GM19397 (cell line): ENCODE measurements at regions not wholly inside any gene's neighbourhood (a gene's known extent, or its start where the extent isn't known, plus 50 kb on each side); places are given as distances from the start of the nearest gene placed in this dataset.

Experiments
- ATAC-seq: cut with Tn5 transposase; IDR thresholded peaks from one replicate; pipeline ENCODE4 v1.9.1; 2021; ENCODE audit warnings: mild to moderate bottlenecking, moderate library complexity; ENCODE audit not compliant: unreplicated experiment

DNA sequence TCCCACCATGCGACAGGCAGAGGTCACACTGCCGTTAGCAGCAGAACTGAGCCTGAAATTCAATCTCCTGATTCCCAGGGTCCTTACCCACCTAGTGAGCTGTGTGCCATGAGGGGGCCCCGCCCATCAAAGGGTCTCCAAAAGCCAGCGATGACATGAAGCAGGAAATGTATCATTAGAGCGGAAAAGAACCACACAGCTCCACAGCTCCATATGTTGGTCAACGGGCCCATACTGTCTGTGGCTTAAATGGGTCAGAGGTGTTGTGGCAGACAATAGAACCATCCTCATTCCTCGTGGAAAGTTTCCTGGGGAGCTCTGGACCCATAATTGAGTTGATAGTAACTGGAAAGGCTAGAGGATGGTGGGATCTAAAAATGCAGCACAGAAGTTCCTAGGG lies 68.1 kb upstream of the PODXL start:
- no peak for ATAC-seq

- no peak for ATAC-seq
Measured at GRCh38 chr7:131623154-131623553, 66.7 kb upstream of the PODXL start.

GRCh38 chr7:131621652-131622051 lies 65.2 kb upstream of the PODXL start:
- no peak for ATAC-seq

DNA sequence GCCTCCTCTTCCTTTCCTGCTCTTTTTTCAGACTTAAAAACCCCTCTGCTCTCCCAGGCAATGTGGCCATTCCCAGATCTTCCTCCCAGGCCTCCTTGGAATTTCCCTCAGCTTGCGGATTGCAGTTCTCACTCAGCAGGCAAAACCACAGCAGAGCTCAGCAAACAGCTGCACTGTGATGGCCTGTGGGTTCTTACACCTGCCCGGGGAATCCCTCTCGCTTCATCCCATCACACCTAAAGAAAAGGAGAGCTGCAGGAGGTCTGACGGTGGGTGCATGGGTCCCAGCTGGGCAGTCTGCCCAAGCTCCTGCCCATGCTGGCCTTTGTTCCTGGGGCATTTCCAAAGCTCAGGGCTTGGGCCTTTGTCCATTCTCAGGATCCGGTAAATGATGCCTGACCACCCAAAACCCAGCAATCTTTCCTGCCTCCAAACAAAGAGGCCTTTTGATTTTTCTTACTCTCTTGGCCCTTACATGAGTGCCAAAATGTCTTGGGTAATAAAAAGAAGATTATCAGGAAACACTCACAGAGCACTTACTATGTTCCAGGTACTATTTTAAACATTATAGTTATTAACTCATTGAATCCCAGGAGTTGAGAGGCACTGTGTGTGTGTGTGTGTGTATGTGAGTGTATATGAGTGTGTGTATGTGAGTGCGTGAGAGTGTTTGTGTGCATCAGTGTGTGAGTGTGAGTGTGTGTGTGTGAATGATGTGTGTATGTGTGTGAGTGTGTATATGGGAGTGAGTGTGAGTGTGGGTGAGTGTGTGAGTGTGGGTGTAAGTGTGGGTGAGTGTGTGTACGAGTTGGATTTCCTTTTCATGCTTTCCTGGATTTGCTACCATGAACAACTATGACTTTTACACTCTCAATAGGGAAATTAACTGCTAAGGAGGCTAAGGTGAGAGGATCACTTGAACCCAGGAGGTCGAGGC lies 64.5 kb upstream of the PODXL start:
- no peak for ATAC-seq

DNA sequence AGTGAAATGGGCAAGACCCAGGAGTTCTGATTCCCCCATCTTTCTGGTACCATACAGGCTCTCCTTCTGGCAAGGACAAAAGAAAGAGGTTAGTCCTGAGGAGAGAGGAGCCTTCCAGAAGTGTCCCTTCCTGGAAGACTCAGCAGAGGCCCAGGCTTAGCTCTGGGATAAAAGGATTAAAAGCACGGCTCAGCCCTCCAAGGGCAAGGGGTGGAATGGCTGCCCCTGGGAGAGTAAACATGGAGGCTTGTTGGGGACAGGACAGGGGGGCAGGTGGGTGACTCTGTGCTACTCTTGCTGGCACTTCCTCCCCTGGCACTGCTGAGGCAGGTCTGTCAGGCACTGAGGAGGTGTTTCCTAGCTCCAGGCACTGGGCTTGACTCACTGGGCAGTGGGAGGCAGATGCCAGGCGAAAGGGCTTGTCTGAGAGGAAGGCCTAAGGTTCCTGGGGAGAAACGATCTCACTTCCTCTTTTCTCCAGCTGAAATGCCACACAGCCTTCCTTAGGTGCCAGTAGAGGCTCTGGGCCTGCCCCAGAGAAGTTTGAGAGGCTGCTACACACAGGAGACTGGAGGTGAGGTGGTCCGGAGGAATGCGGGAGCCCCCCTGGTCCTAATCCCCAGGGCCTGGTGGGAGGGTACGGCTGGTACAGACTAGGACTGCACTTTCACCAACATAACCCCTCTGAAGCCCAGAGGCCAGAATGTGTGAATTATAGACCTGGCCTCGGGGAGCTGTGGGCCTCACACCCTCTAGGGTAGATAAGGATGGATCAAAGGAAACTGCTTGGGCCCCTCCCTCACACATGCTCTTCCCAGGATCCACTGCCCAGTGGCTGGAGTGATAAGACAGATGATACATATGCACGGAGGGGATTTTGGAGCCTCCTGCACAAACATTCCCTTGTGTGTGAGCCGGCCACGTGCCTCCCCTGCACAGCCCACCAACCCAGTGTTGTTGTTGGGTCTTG lies 63.2 kb upstream of the PODXL start:
- ATAC-seq, result no peak

- no peak for ATAC-seq
Measured at GRCh38 chr7:131618391-131618790, 62.0 kb upstream of the PODXL start.

GRCh38 chr7:131616487-131617200 lies 60.2 kb upstream of the PODXL start:
- no peak for ATAC-seq

GRCh38 chr7:131613909-131614308 lies 57.5 kb upstream of the PODXL start:
- no peak for ATAC-seq

GRCh38 chr7:131610007-131610406 lies 53.6 kb upstream of the PODXL start:
- no peak for ATAC-seq

GRCh38 chr7:131608116-131608500 lies 51.7 kb upstream of the PODXL start:
- no peak for ATAC-seq

DNA sequence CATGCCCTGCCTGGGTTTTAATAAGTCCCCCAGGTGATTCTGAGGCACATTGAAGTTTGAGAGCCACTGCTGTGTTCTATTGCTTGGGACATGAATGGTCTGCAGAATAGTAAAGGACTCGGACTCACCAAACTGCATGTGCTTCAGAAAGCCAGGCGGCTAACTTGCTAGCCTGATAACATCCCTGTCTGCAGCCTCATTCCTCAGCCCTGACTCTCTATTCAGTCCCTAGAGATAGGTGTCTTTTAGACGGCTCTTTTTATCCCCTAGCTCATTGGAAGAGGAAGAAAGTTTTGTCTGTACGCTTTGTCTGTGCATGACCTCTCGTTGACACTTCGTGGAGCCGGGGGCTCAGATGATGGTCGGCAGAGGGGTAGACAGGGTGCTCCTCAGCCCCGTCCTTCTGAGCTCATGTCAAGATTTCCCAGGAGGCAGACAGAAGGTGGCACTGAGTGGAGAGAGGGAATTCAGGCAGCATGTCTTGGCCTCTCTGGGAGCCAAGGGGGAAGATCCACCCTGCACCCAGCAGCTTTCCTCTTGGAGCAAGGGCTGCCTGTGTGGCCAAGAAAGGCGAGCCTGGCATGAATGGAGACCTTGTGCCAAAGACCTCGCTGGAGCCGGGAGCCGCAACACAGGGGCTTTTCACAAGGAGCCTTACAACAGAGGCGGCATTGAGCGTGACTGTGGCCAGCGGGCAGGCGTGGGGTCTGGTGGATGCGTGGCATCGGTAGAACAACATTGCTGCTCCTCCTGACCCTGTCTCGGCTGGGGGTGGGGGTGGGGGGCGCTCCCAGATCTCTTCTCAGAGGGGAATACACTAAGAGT lies 51.1 kb upstream of the PODXL start:
- ATAC-seq, result no peak

- ATAC-seq, result no peak
Measured at GRCh38 chr7:131606346-131607290, 50.2 kb upstream of the PODXL start.
